ENCODE measurements at regions not wholly inside any gene's neighbourhood (a gene's known extent, or its start where the extent isn't known, plus 50 kb on each side); places are given as distances from the start of the nearest gene placed in this dataset.

- no peak overlapping the region for H3K9ac ChIP-seq (ENCODE audit: low read depth in 1 of 3, low read length in 3 of 3)
- no peaks in the 10 kb centered on the region for H3K36me3 ChIP-seq (ENCODE audit: control insufficient read depth in 3 of 3, insufficient read depth in 3 of 3, low read length in 3 of 3)
- no peaks in the 10 kb centered on the region for H3K4me1 ChIP-seq (ENCODE audit: control insufficient read depth in 3 of 3, insufficient read depth in 3 of 3, low read length in 3 of 3)
- peaks cover 0 to 4% (median 0%) of the 10 kb centered on the region in 3 donors for H3K27me3 ChIP-seq (ENCODE audit: control insufficient read depth in 3 of 3, insufficient read depth in 3 of 3, low read length in 3 of 3)
- no peak overlapping the region for H3K4me3 ChIP-seq (ENCODE audit: low read length in 3 of 3)
- peaks cover 0 to 4% (median 0%) of the 10 kb centered on the region in 3 donors for H3K9me3 ChIP-seq (ENCODE audit: control insufficient read depth in 3 of 3, low read length in 3 of 3)
- H3K27ac ChIP-seq (ENCODE audit: low read depth, low read length), result no peak overlapping the region
Observed at GRCh38 chr18:77529492-77530176, 280.0 kb downstream of the GALR1 start.

GRCh38 chr18:77530732-77531131 is 281.1 kb downstream of the GALR1 start:
- Histone ChIP-seq H3K4me1 (ENCODE audit: control insufficient read depth in 3 of 3, insufficient read depth in 3 of 3, low read length in 3 of 3) (no peaks in the 10 kb centered on the region), H3K4me3 (ENCODE audit: low read length in 3 of 3) (no peak overlapping the region), H3K27ac (ENCODE audit: low read depth, low read length) (no peak overlapping the region), H3K9me3 (ENCODE audit: control insufficient read depth in 3 of 3, low read length in 3 of 3) (peaks cover 0 to 4% (median 0%) of the 10 kb centered on the region in 3 donors), H3K36me3 (ENCODE audit: control insufficient read depth in 3 of 3, insufficient read depth in 3 of 3, low read length in 3 of 3) (no peaks in the 10 kb centered on the region), H3K27me3 (ENCODE audit: control insufficient read depth in 3 of 3, insufficient read depth in 3 of 3, low read length in 3 of 3) (peaks cover 0 to 4% (median 0%) of the 10 kb centered on the region in 3 donors), H3K9ac (ENCODE audit: low read depth in 1 of 3, low read length in 3 of 3) (no peak overlapping the region)

GRCh38 chr18:77539860-77540259 is 290.2 kb downstream of the GALR1 start:
- Histone ChIP-seq H3K27ac (ENCODE audit: low read depth, low read length) (no peak overlapping the region), H3K27me3 (ENCODE audit: control insufficient read depth in 3 of 3, insufficient read depth in 3 of 3, low read length in 3 of 3) (no peaks in the 10 kb centered on the region), H3K4me3 (ENCODE audit: low read length in 3 of 3) (no peak overlapping the region), H3K9me3 (ENCODE audit: control insufficient read depth in 3 of 3, low read length in 3 of 3) (no peaks in the 10 kb centered on the region), H3K36me3 (ENCODE audit: control insufficient read depth in 3 of 3, insufficient read depth in 3 of 3, low read length in 3 of 3) (no peaks in the 10 kb centered on the region), H3K9ac (ENCODE audit: low read depth in 1 of 3, low read length in 3 of 3) (no peak overlapping the region), H3K4me1 (ENCODE audit: control insufficient read depth in 3 of 3, insufficient read depth in 3 of 3, low read length in 3 of 3) (no peaks in the 10 kb centered on the region)

- Histone ChIP-seq H3K27ac (ENCODE audit: low read depth, low read length) (no peak overlapping the region), H3K4me1 (ENCODE audit: control insufficient read depth in 3 of 3, insufficient read depth in 3 of 3, low read length in 3 of 3) (peaks cover 0 to 5% (median 3%) of the 10 kb centered on the region in 3 donors), H3K9ac (ENCODE audit: low read depth in 1 of 3, low read length in 3 of 3) (no peak overlapping the region), H3K9me3 (ENCODE audit: control insufficient read depth in 3 of 3, low read length in 3 of 3) (no peaks in the 10 kb centered on the region), H3K27me3 (ENCODE audit: control insufficient read depth in 3 of 3, insufficient read depth in 3 of 3, low read length in 3 of 3) (no peaks in the 10 kb centered on the region), H3K36me3 (ENCODE audit: control insufficient read depth in 3 of 3, insufficient read depth in 3 of 3, low read length in 3 of 3) (no peaks in the 10 kb centered on the region), H3K4me3 (ENCODE audit: low read length in 3 of 3) (no peak overlapping the region)
Observed at GRCh38 chr18:77544792-77545191, 295.1 kb downstream of the GALR1 start.

DNA sequence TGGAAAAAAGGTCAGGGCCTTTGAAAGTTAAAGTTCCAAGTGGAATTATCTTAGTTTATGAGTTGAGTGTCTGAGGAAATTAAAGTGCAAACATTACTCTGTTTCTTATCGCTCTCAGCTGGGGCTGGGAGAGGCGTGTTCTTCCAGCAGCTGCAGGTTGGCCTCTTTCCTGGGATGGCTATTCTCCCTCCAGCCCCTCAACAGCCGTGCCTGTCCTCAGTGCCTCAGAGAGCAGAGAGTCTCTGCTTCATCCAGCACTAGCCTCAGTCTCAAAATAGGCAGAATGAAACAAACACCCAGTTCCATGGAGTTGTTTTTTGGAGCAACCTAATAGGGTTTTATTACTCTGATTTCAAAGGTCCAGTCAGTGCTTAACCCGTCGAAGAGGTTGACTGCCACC is 298.1 kb downstream of the GALR1 start:
- Histone ChIP-seq H3K9ac (ENCODE audit: low read depth in 1 of 3, low read length in 3 of 3) (no peak overlapping the region), H3K27ac (ENCODE audit: low read depth, low read length) (no peak overlapping the region), H3K27me3 (ENCODE audit: control insufficient read depth in 3 of 3, insufficient read depth in 3 of 3, low read length in 3 of 3) (no peaks in the 10 kb centered on the region)

DNA sequence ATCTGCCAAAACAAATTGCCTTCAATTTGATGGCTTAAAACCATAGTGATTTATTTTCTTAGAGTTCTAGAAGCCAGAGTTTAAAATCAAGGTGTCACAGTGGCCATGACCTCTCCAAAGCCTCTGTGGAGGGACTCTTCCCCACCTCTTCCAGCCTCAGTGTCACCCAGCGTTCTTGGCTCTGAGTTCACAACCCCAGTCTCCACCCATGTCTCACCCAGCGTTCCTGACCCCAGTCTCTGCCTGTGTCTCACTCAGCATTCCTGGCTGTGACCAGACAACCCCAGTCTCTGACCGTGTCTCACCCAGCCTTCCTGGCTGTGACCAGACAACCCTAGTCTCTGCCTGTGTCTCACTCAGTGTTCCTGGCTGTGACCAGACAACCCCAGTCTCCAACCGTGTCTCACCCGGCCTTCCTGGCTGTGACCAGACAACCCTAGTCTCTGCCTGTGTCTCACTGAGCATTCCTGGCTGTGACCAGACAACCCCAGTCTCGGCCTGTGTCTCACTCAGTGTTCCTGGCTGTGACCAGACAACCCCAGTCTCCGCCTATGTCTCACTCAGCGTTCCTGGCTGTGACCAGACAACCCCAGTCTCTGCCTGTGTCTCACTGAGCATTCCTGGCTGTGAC is 299.3 kb downstream of the GALR1 start:
- Histone ChIP-seq H3K27me3 (ENCODE audit: control insufficient read depth in 3 of 3, insufficient read depth in 3 of 3, low read length in 3 of 3) (no peaks in the 10 kb centered on the region), H3K4me3 (ENCODE audit: low read length in 3 of 3) (no peak overlapping the region), H3K27ac (ENCODE audit: low read depth, low read length) (no peak overlapping the region), H3K9me3 (ENCODE audit: control insufficient read depth in 3 of 3, low read length in 3 of 3) (no peaks in the 10 kb centered on the region), H3K4me1 (ENCODE audit: control insufficient read depth in 3 of 3, insufficient read depth in 3 of 3, low read length in 3 of 3) (peaks cover 0 to 5% (median 3%) of the 10 kb centered on the region in 3 donors), H3K36me3 (ENCODE audit: control insufficient read depth in 3 of 3, insufficient read depth in 3 of 3, low read length in 3 of 3) (no peaks in the 10 kb centered on the region), H3K9ac (ENCODE audit: low read depth in 1 of 3, low read length in 3 of 3) (no peak overlapping the region)

More for the DNA sequence above, 298.1 kb downstream of the GALR1 start:
- H3K9me3 ChIP-seq (ENCODE audit: control insufficient read depth in 3 of 3, low read length in 3 of 3), result no peaks in the 10 kb centered on the region
- no peak overlapping the region for H3K4me3 ChIP-seq (ENCODE audit: low read length in 3 of 3)
- H3K4me1 ChIP-seq (ENCODE audit: control insufficient read depth in 3 of 3, insufficient read depth in 3 of 3, low read length in 3 of 3), result peaks cover 0 to 5% (median 3%) of the 10 kb centered on the region in 3 donors
- H3K36me3 ChIP-seq (ENCODE audit: control insufficient read depth in 3 of 3, insufficient read depth in 3 of 3, low read length in 3 of 3), result no peaks in the 10 kb centered on the region

DNA sequence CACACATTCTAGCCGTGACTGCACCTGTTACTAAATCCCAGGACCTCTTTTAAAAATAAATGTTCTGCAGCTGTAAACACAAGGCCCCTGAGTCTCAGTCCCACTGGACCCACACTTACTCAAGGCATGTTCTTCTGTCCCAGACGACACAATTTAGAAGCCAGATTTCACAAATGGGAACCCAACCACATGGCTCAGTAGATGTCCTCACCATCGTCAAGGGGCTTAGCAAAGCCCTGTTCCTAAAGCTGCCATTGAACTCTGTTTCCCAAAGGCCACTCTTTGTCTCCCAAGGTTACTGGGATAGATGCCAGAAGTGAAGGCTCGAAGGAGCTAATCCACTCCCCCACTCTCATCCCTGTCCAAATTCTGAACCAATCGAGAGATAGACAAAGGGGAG is 301.0 kb downstream of the GALR1 start:
- no peaks in the 10 kb centered on the region for H3K36me3 ChIP-seq (ENCODE audit: control insufficient read depth in 3 of 3, insufficient read depth in 3 of 3, low read length in 3 of 3)
- no peak overlapping the region for H3K9ac ChIP-seq (ENCODE audit: low read depth in 1 of 3, low read length in 3 of 3)
- H3K27me3 ChIP-seq (ENCODE audit: control insufficient read depth in 3 of 3, insufficient read depth in 3 of 3, low read length in 3 of 3), result no peaks in the 10 kb centered on the region
- no peak overlapping the region for H3K27ac ChIP-seq (ENCODE audit: low read depth, low read length)
- no peak overlapping the region for H3K4me3 ChIP-seq (ENCODE audit: low read length in 3 of 3)
- H3K4me1 ChIP-seq (ENCODE audit: control insufficient read depth in 3 of 3, insufficient read depth in 3 of 3, low read length in 3 of 3), result peaks cover 0 to 5% (median 3%) of the 10 kb centered on the region in 3 donors
- no peaks in the 10 kb centered on the region for H3K9me3 ChIP-seq (ENCODE audit: control insufficient read depth in 3 of 3, low read length in 3 of 3)

GRCh38 chr18:77551055-77551454 is 301.4 kb downstream of the GALR1 start:
- Histone ChIP-seq H3K4me3 (ENCODE audit: low read length in 3 of 3) (no peak overlapping the region), H3K9ac (ENCODE audit: low read depth in 1 of 3, low read length in 3 of 3) (no peak overlapping the region), H3K4me1 (ENCODE audit: control insufficient read depth in 3 of 3, insufficient read depth in 3 of 3, low read length in 3 of 3) (peaks cover 0 to 5% (median 3%) of the 10 kb centered on the region in 3 donors), H3K9me3 (ENCODE audit: control insufficient read depth in 3 of 3, low read length in 3 of 3) (no peaks in the 10 kb centered on the region), H3K27me3 (ENCODE audit: control insufficient read depth in 3 of 3, insufficient read depth in 3 of 3, low read length in 3 of 3) (no peaks in the 10 kb centered on the region), H3K36me3 (ENCODE audit: control insufficient read depth in 3 of 3, insufficient read depth in 3 of 3, low read length in 3 of 3) (no peaks in the 10 kb centered on the region), H3K27ac (ENCODE audit: low read depth, low read length) (no peak overlapping the region)

DNA sequence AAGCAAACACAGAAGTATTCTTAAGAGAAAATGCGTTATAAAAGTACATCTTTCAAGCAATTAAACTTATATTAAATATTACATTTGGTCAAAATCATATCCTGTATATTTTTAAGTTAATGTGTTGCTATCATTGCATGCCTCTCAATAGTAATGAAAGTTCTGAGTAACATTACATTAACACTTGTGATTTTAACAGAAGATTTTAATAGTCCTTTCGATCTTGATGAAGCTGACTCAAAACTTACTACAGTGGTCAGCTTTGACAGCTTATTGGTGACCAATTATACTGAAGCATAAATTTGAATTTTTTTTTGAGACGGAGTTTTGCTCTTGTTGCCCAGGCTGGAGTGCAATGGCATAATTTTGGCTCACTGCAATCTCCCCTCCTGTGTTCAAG is 303.3 kb downstream of the GALR1 start:
- Histone ChIP-seq H3K27me3 (ENCODE audit: control insufficient read depth in 3 of 3, insufficient read depth in 3 of 3, low read length in 3 of 3) (no peaks in the 10 kb centered on the region), H3K4me1 (ENCODE audit: control insufficient read depth in 3 of 3, insufficient read depth in 3 of 3, low read length in 3 of 3) (peaks cover 0 to 5% (median 3%) of the 10 kb centered on the region in 3 donors), H3K9ac (ENCODE audit: low read depth in 1 of 3, low read length in 3 of 3) (no peak overlapping the region), H3K27ac (ENCODE audit: low read depth, low read length) (no peak overlapping the region), H3K4me3 (ENCODE audit: low read length in 3 of 3) (no peak overlapping the region), H3K9me3 (ENCODE audit: control insufficient read depth in 3 of 3, low read length in 3 of 3) (no peaks in the 10 kb centered on the region), H3K36me3 (ENCODE audit: control insufficient read depth in 3 of 3, insufficient read depth in 3 of 3, low read length in 3 of 3) (no peaks in the 10 kb centered on the region)

GRCh38 chr18:77554061-77554460 is 304.4 kb downstream of the GALR1 start:
- peaks cover 0 to 2% (median 2%) of the 10 kb centered on the region in 3 donors for H3K4me1 ChIP-seq (ENCODE audit: control insufficient read depth in 3 of 3, insufficient read depth in 3 of 3, low read length in 3 of 3)
- H3K9me3 ChIP-seq (ENCODE audit: control insufficient read depth in 3 of 3, low read length in 3 of 3), result no peaks in the 10 kb centered on the region
- H3K36me3 ChIP-seq (ENCODE audit: control insufficient read depth in 3 of 3, insufficient read depth in 3 of 3, low read length in 3 of 3), result no peaks in the 10 kb centered on the region
- no peak overlapping the region for H3K27ac ChIP-seq (ENCODE audit: low read depth, low read length)
- H3K27me3 ChIP-seq (ENCODE audit: control insufficient read depth in 3 of 3, insufficient read depth in 3 of 3, low read length in 3 of 3), result no peaks in the 10 kb centered on the region
- H3K4me3 ChIP-seq (ENCODE audit: low read length in 3 of 3), result no peak overlapping the region
- no peak overlapping the region for H3K9ac ChIP-seq (ENCODE audit: low read depth in 1 of 3, low read length in 3 of 3)
